IMR-90 (cell line): ENCODE measurements at regions not wholly inside any gene's neighbourhood (a gene's known extent, or its start where the extent isn't known, plus 50 kb on each side); places are given as distances from the start of the nearest gene placed in this dataset.

Experiments used
- ATAC-seq: fragments of 200-7000 bp; cut with Tn5 transposase; 2 replicates; pipeline ENCODE4 v1.9.1; 2020; ENCODE audit warnings: low read depth, mild to moderate bottlenecking, moderate library complexity
- BruUV-seq: library from RNA; stranded (reverse); fragments of 400-500 nt; replicated peaks from 2 replicates; lab custom pipeline; 2021; lab: Mats Ljungman, UMichigan
- CTCF ChIA-PET: fragments of 300-600 bp; formaldehyde crosslinking; extraction: SDS; loops from one replicate; lab custom pipeline; 2021; ENCODE audit warnings: antibody characterized with exemption; lab: Yijun Ruan, JAX
- POLR2A ChIA-PET: fragments of 300-600 bp; sonication (Branson Sonifier 250); formaldehyde crosslinking; loops from one replicate; lab custom pipeline; 2022; ENCODE audit warnings: antibody characterized with exemption; ENCODE audit not compliant: unreplicated experiment; lab: Charles Lee
- DNase-seq: peaks from one replicate; pipeline ENCODE4 v3.0.0; 2013
- H2AFZ ChIP-seq: replicated peaks from 2 replicates; pipeline ENCODE3; 2013; ENCODE audit warnings: low read length, mild to moderate bottlenecking; ENCODE audit not compliant: poor library complexity
- H2AK5ac ChIP-seq: 2 replicates; pipeline ENCODE4 v1.6.1; 2013; ENCODE audit warnings: low read depth, low read length, inconsistent platforms
- H2AK9ac ChIP-seq: replicated peaks from 2 replicates; pipeline ENCODE3; 2013; ENCODE audit warnings: mild to moderate bottlenecking, low read depth, low read length, moderate library complexity; ENCODE audit not compliant: poor library complexity
- H2BK120ac ChIP-seq: 2 replicates; pipeline ENCODE4 v1.6.1; 2013; ENCODE audit warnings: low read depth, low read length, inconsistent platforms
- H2BK15ac ChIP-seq: 3 replicates; pipeline ENCODE4 v1.6.1; 2013; ENCODE audit warnings: low read depth, low read length, inconsistent platforms
- H2BK20ac ChIP-seq: 2 replicates; pipeline ENCODE4 v1.6.1; 2013; ENCODE audit warnings: low read depth, mild to moderate bottlenecking, inconsistent platforms, low read length, moderate library complexity
- H2BK5ac ChIP-seq: 2 replicates; pipeline ENCODE4 v1.6.1; 2013; ENCODE audit warnings: mild to moderate bottlenecking, low read depth, low read length, inconsistent platforms; ENCODE audit not compliant: poor library complexity, severe bottlenecking
- H3K14ac ChIP-seq: replicated peaks from 2 replicates; pipeline ENCODE4 v1.6.1; 2013; ENCODE audit warnings: low read depth, low read length, inconsistent platforms
- H3K18ac ChIP-seq: 2 replicates; pipeline ENCODE4 v1.6.1; 2013; ENCODE audit warnings: low read depth, low read length, control low read depth
- H3K23ac ChIP-seq: 2 replicates; pipeline ENCODE4 v1.6.1; 2013; ENCODE audit warnings: low read depth, low read length, inconsistent platforms
- H3K27ac ChIP-seq: 2 replicates; pipeline ENCODE4 v1.5.1; 2013; ENCODE audit warnings: mild to moderate bottlenecking, control low read depth, low read length; ENCODE audit not compliant: insufficient read depth
- H3K27me3 ChIP-seq: 2 replicates; pipeline ENCODE4 v1.6.1; 2013; ENCODE audit warnings: low read length; ENCODE audit not compliant: control insufficient read depth, insufficient read depth
- H3K36me3 ChIP-seq: 2 replicates; pipeline ENCODE4 v1.6.1; 2013; ENCODE audit warnings: low read length, mixed read lengths; ENCODE audit not compliant: control insufficient read depth, insufficient read depth
- H3K4ac ChIP-seq: 2 replicates; pipeline ENCODE4 v1.6.1; 2013; ENCODE audit warnings: low read depth, low read length, inconsistent platforms
- H3K4me1 ChIP-seq: 2 replicates; pipeline ENCODE4 v1.6.1; 2013; ENCODE audit warnings: low read length, mixed read lengths; ENCODE audit not compliant: control insufficient read depth, insufficient read depth
- H3K4me2 ChIP-seq: 2 replicates; pipeline ENCODE4 v1.6.1; 2013; ENCODE audit warnings: low read depth, mild to moderate bottlenecking, control low read depth, low read length, moderate library complexity
- H3K4me3 ChIP-seq: 2 replicates; pipeline ENCODE4 v1.5.1; 2013; ENCODE audit warnings: low read depth, mild to moderate bottlenecking, control low read depth, low read length, moderate library complexity; ENCODE audit not compliant: insufficient read depth
- H3K56ac ChIP-seq: 2 replicates; pipeline ENCODE4 v1.6.1; 2013; ENCODE audit warnings: low read length, inconsistent platforms; ENCODE audit not compliant: insufficient read depth; ENCODE audit errors: extremely low read depth
- H3K79me1 ChIP-seq, 2 experiments: 2 replicates each; pipeline ENCODE4 v1.6.1; 2013; ENCODE audit warnings: low read length in 2 of 2, inconsistent platforms in 1 of 2, low read depth in 1 of 2
- H3K9ac ChIP-seq: 2 replicates; pipeline ENCODE4 v1.6.1; 2013; ENCODE audit warnings: low read depth, low read length, control low read depth
- H3K9me1 ChIP-seq: 2 replicates; pipeline ENCODE4 v1.6.1; 2013; ENCODE audit warnings: low read length, inconsistent platforms; ENCODE audit not compliant: insufficient read depth
- H3K9me3 ChIP-seq: 2 replicates; pipeline ENCODE4 v1.6.1; 2013; ENCODE audit warnings: low read length; ENCODE audit not compliant: control insufficient read depth, insufficient read depth
- H4K20me1 ChIP-seq: 2 replicates; pipeline ENCODE4 v1.6.1; 2013; ENCODE audit warnings: low read length, inconsistent platforms; ENCODE audit not compliant: insufficient read depth
- H4K5ac ChIP-seq: 2 replicates; pipeline ENCODE4 v1.6.1; 2013; ENCODE audit warnings: mild to moderate bottlenecking, low read depth, low read length, control low read depth
- H4K8ac ChIP-seq, 2 experiments: 2 replicates each; pipeline ENCODE4 v1.6.1; 2013; ENCODE audit warnings: low read depth in 2 of 2, low read length in 2 of 2, control low read depth in 1 of 2, inconsistent platforms in 1 of 2
- H4K91ac ChIP-seq: 2 replicates; pipeline ENCODE4 v1.6.1; 2013; ENCODE audit warnings: low read depth, low read length, inconsistent platforms; ENCODE audit not compliant: insufficient read depth
- CEBPB ChIP-seq: IDR thresholded peaks from 2 replicates; pipeline ENCODE4 v1.6.1; 2012; ENCODE audit warnings: low read depth, low read length, improper control_type of control experiment
- CTCF ChIP-seq: conservative IDR thresholded peaks from 2 replicates; pipeline ENCODE4 v1.5.1; 2012; ENCODE audit warnings: mild to moderate bottlenecking, low read depth, low read length, improper control_type of control experiment
- MAFK ChIP-seq: IDR thresholded peaks from 2 replicates; pipeline ENCODE4 v1.6.1; 2012; ENCODE audit warnings: low read depth, low read length, improper control_type of control experiment
- NFE2L2 ChIP-seq: fragments of 150-350 bp; IDR thresholded peaks from 2 replicates; pipeline ENCODE4 v1.6.1; 2016; ENCODE audit warnings: low read depth, mild to moderate bottlenecking, low read length
- POLR2A ChIP-seq: IDR thresholded peaks from 2 replicates; pipeline ENCODE4 v1.6.1; 2012; ENCODE audit warnings: mild to moderate bottlenecking, low read depth, low read length
- RAD21 ChIP-seq: IDR thresholded peaks from 2 replicates; pipeline ENCODE4 v1.6.1; 2012; ENCODE audit warnings: low read length, improper control_type of control experiment
- RCOR1 ChIP-seq: IDR thresholded peaks from 2 replicates; pipeline ENCODE4 v1.6.1; 2012; ENCODE audit warnings: mild to moderate bottlenecking, low read length, improper control_type of control experiment; ENCODE audit not compliant: insufficient replicate concordance
- WGBS, 2 experiments: methylation state at CpG; one replicate each; pipeline versions ENCODE4 v1.1.5 to v1.1.7; 2013; ENCODE audit warnings: missing lambda C conversion rate in 2 of 2; ENCODE audit not compliant: insufficient read length in 1 of 2; ENCODE audit errors: extremely low coverage in 2 of 2; 5-methylcytosine and 5-hydroxymethylcytosine counted together
- dilution Hi-C: fragments of 300-500 bp; cut with HindIII; formaldehyde crosslinking; loops from one replicate; pipeline ENCODE4 v1.14.3; 2018; ENCODE audit warnings: low sequenced_read_pairs; ENCODE audit not compliant: unreplicated experiment
- in situ Hi-C: fragments of 300-500 bp; cut with MboI; formaldehyde crosslinking; loops from 3 replicates; pipeline ENCODE4 v1.14.3; 2019; ENCODE audit warnings: low sequenced_read_pairs, inconsistent platforms, mixed read lengths
- intact Hi-C: fragments of 100-400 bp; cut with micrococcal nuclease; formaldehyde crosslinking; loops from 2 replicates; pipeline ENCODE4 v1.10.0; 2022
- TF ChIP-seq, protein P1 (sequence below): fragments of 150-350 bp; IDR thresholded peaks from 2 replicates; pipeline ENCODE4 v1.6.1; 2017; ENCODE audit warnings: mild to moderate bottlenecking, antibody characterized with exemption, low read length, low read depth

DNA sequence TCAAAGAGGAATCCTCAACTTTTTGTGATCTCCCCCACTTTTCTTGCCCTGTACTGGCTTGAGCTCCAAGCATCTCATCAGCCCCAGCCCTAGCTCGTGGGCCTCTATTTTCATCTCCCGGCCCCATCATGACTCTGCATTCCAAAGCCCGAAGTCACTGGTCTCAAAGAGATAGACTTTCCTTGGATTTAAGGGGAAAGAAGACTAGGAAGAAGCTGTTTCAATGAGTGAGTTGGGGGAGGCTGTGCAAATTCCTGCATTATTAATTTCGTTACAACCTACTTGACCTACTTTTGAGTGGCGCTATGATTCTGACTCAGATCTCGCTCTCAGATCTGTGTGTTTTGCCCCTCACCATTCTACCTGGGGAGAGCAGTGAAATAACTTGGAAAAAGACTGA is 266.6 kb upstream of the TBL1XR1 start:
- Histone ChIP-seq H2AK9ac (no peak overlapping the region), H3K18ac (peak overlapping the region; percentile 92), H3K4me1 (peaks cover 12% of the 10 kb centered on the region), H3K14ac (peak overlapping the region; percentile 35; the same call in 1 of the 2 replicates), H4K8ac (peak overlapping the region; percentile 32 to 81; a peak in 3 of 4 replicates), H3K36me3 (no peaks in the 10 kb centered on the region), H2AFZ (peak overlapping the region; percentile 70), H3K4me2 (peak overlapping the region; percentile 53), H3K9ac (no peak overlapping the region; the same call in 1 of the 2 replicates), H3K9me3 (no peaks in the 10 kb centered on the region), H2AK5ac (no peak overlapping the region), H3K27ac (peak overlapping the region; percentile 63; the same call in 1 of the 2 replicates), H3K79me1 (no peaks in the 10 kb centered on the region), H3K9me1 (peaks cover 10% of the 10 kb centered on the region; the same call in 1 of the 2 replicates), H3K4ac (peak overlapping the region; percentile 69), H2BK15ac (peak overlapping the region; percentile 80; the same call in 2 of the 3 replicates), H3K27me3 (no peaks in the 10 kb centered on the region), H4K91ac (peak overlapping the region; percentile 76; the same call in 1 of the 2 replicates), H2BK20ac (peak overlapping the region; percentile 79), H2BK120ac (peak overlapping the region; percentile 77), H2BK5ac (peak overlapping the region; percentile 82), H4K20me1 (no peaks in the 10 kb centered on the region), H3K4me3 (no peak overlapping the region), H4K5ac (peak overlapping the region; percentile 74), H3K56ac (no peak overlapping the region), H3K23ac (no peak overlapping the region)
- ChIA-PET POLR2A (no interaction called here), CTCF (no interaction called here)
- no TSS peak for BruUV-seq
- WGBS, 2 experiments, result no CpG with 5 or more reads among the region's 6 CpGs
- in situ Hi-C loops, result no loop called here
- intact Hi-C loops, result loop anchor here (5.0 kb wide), 2 partner anchors 102 to 267 kb away; partner anchors contain the start of gene TBL1XR1
- TF ChIP-seq CEBPB (no peak), RCOR1 (no peak), MAFK (0 out of 2 replicates have a peak, but pooled peaks have one; percentile 18), CTCF (no peak), RAD21 (peak; percentile 12; the same call in 1 of the 2 replicates), NFE2L2 (peak; percentile 67), POLR2A (no peak)
- TF ChIP-seq, protein P1, sequence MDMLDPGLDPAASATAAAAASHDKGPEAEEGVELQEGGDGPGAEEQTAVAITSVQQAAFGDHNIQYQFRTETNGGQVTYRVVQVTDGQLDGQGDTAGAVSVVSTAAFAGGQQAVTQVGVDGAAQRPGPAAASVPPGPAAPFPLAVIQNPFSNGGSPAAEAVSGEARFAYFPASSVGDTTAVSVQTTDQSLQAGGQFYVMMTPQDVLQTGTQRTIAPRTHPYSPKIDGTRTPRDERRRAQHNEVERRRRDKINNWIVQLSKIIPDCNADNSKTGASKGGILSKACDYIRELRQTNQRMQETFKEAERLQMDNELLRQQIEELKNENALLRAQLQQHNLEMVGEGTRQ, result no peak
- DNase-seq (peak; percentile 79), ATAC-seq (peak; percentile 85)
- dilution Hi-C loops, result no loop called here
